ENCODE measurements at regions not wholly inside any gene's neighbourhood (a gene's known extent, or its start where the extent isn't known, plus 50 kb on each side); places are given as distances from the start of the nearest gene placed in this dataset.

- no peak for TF ChIP-seq CTCF (conservative IDR thresholded peaks at IDR 0.05)
- TF ChIP-seq ZFX (IDR thresholded peaks at IDR 0.05): no peak
Measured at GRCh38 chr17:79369001-79369400, 241.8 kb downstream of the RBFOX3 start.

All from C4-2B (cell line).